ENCODE measurements at regions not wholly inside any gene's neighbourhood (a gene's known extent, or its start where the extent isn't known, plus 50 kb on each side); places are given as distances from the start of the nearest gene placed in this dataset.

GRCh38 chr17:13265311-13265710 lies 247.5 kb upstream of the ELAC2 start:
- H3K27me3 ChIP-seq (ENCODE audit: low read depth, low read length) = no peaks in the 10 kb centered on the region
- H4K20me1 ChIP-seq (ENCODE audit: insufficient read depth, low read length) = no peaks in the 10 kb centered on the region
- no peak overlapping the region for H3K4me2 ChIP-seq (ENCODE audit: low read length)
- no peak overlapping the region for H2AFZ ChIP-seq (ENCODE audit: low read depth, low read length)
- no peak overlapping the region for H3K4me3 ChIP-seq (ENCODE audit: low read length)
- H3K79me2 ChIP-seq (ENCODE audit: low read length) = no peaks in the 10 kb centered on the region
- H3K27ac ChIP-seq (ENCODE audit: low read length) = no peak overlapping the region
- no peaks in the 10 kb centered on the region for H3K9me3 ChIP-seq (ENCODE audit: insufficient read depth, low read length)
- H3K36me3 ChIP-seq (replicated peaks; ENCODE audit: low read depth, low read length) = no peaks in the 10 kb centered on the region
- no peaks in the 10 kb centered on the region for H3K4me1 ChIP-seq (ENCODE audit: low read length)
- H3K9ac ChIP-seq (ENCODE audit: low read length) = no peak overlapping the region
- TF ChIP-seq CTCF (IDR thresholded peaks at IDR 0.05; ENCODE audit: low read depth, low read length) (no peak), EZH2phosphoT487 (IDR thresholded peaks at IDR 0.05; ENCODE audit: low read depth) (no peak)

- H3K79me2 ChIP-seq (ENCODE audit: low read length) = no peaks in the 10 kb centered on the region
- TF ChIP-seq CTCF (IDR thresholded peaks at IDR 0.05; ENCODE audit: low read depth, low read length) (no peak), EZH2phosphoT487 (IDR thresholded peaks at IDR 0.05; ENCODE audit: low read depth) (no peak)
- H3K4me1 ChIP-seq (ENCODE audit: low read length) = no peaks in the 10 kb centered on the region
- H3K27me3 ChIP-seq (ENCODE audit: low read depth, low read length) = no peaks in the 10 kb centered on the region
- H2AFZ ChIP-seq (ENCODE audit: low read depth, low read length) = no peak overlapping the region
- H3K4me2 ChIP-seq (ENCODE audit: low read length) = no peak overlapping the region
- H3K4me3 ChIP-seq (ENCODE audit: low read length) = no peak overlapping the region
- no peak overlapping the region for H3K27ac ChIP-seq (ENCODE audit: low read length)
- no peaks in the 10 kb centered on the region for H3K36me3 ChIP-seq (replicated peaks; ENCODE audit: low read depth, low read length)
- no peaks in the 10 kb centered on the region for H3K9me3 ChIP-seq (ENCODE audit: insufficient read depth, low read length)
- no peaks in the 10 kb centered on the region for H4K20me1 ChIP-seq (ENCODE audit: insufficient read depth, low read length)
- H3K9ac ChIP-seq (ENCODE audit: low read length) = no peak overlapping the region
These were observed 245.9 kb upstream of the ELAC2 start for GRCh38 chr17:13263746-13264145.

GRCh38 chr17:13256545-13256944 lies 238.7 kb upstream of the ELAC2 start:
- TF ChIP-seq CTCF (IDR thresholded peaks at IDR 0.05; ENCODE audit: low read depth, low read length) (no peak), EZH2phosphoT487 (IDR thresholded peaks at IDR 0.05; ENCODE audit: low read depth) (no peak)
- no peak overlapping the region for H3K9ac ChIP-seq (ENCODE audit: low read length)
- no peak overlapping the region for H3K4me3 ChIP-seq (ENCODE audit: low read length)
- no peaks in the 10 kb centered on the region for H3K36me3 ChIP-seq (replicated peaks; ENCODE audit: low read depth, low read length)
- no peaks in the 10 kb centered on the region for H3K9me3 ChIP-seq (ENCODE audit: insufficient read depth, low read length)
- H3K27ac ChIP-seq (ENCODE audit: low read length) = no peak overlapping the region
- H4K20me1 ChIP-seq (ENCODE audit: insufficient read depth, low read length) = no peaks in the 10 kb centered on the region
- no peaks in the 10 kb centered on the region for H3K4me1 ChIP-seq (ENCODE audit: low read length)
- H2AFZ ChIP-seq (ENCODE audit: low read depth, low read length) = no peak overlapping the region
- H3K79me2 ChIP-seq (ENCODE audit: low read length) = no peaks in the 10 kb centered on the region
- H3K4me2 ChIP-seq (ENCODE audit: low read length) = no peak overlapping the region
- H3K27me3 ChIP-seq (ENCODE audit: low read depth, low read length) = no peaks in the 10 kb centered on the region

GRCh38 chr17:13253733-13254410 lies 236.0 kb upstream of the ELAC2 start:
- no peak overlapping the region for H3K9ac ChIP-seq (ENCODE audit: low read length)
- H3K4me1 ChIP-seq (ENCODE audit: low read length) = no peaks in the 10 kb centered on the region
- no peaks in the 10 kb centered on the region for H3K27me3 ChIP-seq (ENCODE audit: low read depth, low read length)
- no peak overlapping the region for H3K4me3 ChIP-seq (ENCODE audit: low read length)
- H3K9me3 ChIP-seq (ENCODE audit: insufficient read depth, low read length) = no peaks in the 10 kb centered on the region
- H3K27ac ChIP-seq (ENCODE audit: low read length) = no peak overlapping the region
- no peaks in the 10 kb centered on the region for H3K79me2 ChIP-seq (ENCODE audit: low read length)
- no peak overlapping the region for H2AFZ ChIP-seq (ENCODE audit: low read depth, low read length)
- H3K4me2 ChIP-seq (ENCODE audit: low read length) = no peak overlapping the region
- no peaks in the 10 kb centered on the region for H3K36me3 ChIP-seq (replicated peaks; ENCODE audit: low read depth, low read length)
- H4K20me1 ChIP-seq (ENCODE audit: insufficient read depth, low read length) = no peaks in the 10 kb centered on the region
- no peak for TF ChIP-seq EZH2phosphoT487 (IDR thresholded peaks at IDR 0.05; ENCODE audit: low read depth)
- TF ChIP-seq CTCF (IDR thresholded peaks at IDR 0.05; ENCODE audit: low read depth, low read length) = no peak
